HAP-1 (cell line): ENCODE measurements at regions not wholly inside any gene's neighbourhood (a gene's known extent, or its start where the extent isn't known, plus 50 kb on each side); places are given as distances from the start of the nearest gene placed in this dataset.
A peak's percentile ranks its signal among the peaks of the same experiment; 100 is the strongest.

ENCODE experiments used
- DNase-seq, 2 experiments: peaks; one replicate each; pipeline ENCODE4 v3.0.0-alpha.2; 2016 to 2020; ENCODE audit warnings: low spot score in 2 of 2
- H3K27me3 ChIP-seq: fragments of 250-450 bp; sonication (Bioruptor Pico); 2 replicates; pipeline ENCODE4 v1.5.1; 2020; ENCODE audit warnings: low read depth, mild to moderate bottlenecking, moderate library complexity
- H3K36me3 ChIP-seq: fragments of 250-450 bp; sonication (Bioruptor Pico); replicated peaks from 2 replicates; pipeline ENCODE4 v1.5.1; 2020; ENCODE audit warnings: mild to moderate bottlenecking
- H3K4me1 ChIP-seq: fragments of 250-450 bp; sonication (Bioruptor Pico); 2 replicates; pipeline ENCODE4 v1.5.1; 2020; ENCODE audit warnings: mild to moderate bottlenecking
- H3K4me3 ChIP-seq: fragments of 250-450 bp; sonication (Bioruptor Pico); 2 replicates; pipeline ENCODE4 v1.5.1; 2020; ENCODE audit warnings: mild to moderate bottlenecking, moderate library complexity
- H3K9me3 ChIP-seq: fragments of 250-450 bp; sonication (Bioruptor Pico); 2 replicates; pipeline ENCODE4 v1.5.1; 2020; ENCODE audit warnings: mild to moderate bottlenecking, moderate library complexity
- in situ Hi-C: fragments of 300-500 bp; cut with MboI; formaldehyde crosslinking; loops from 3 replicates; pipeline ENCODE4 v1.14.3; 2020; ENCODE audit warnings: low sequenced_read_pairs, inconsistent platforms, mixed read lengths

DNA sequence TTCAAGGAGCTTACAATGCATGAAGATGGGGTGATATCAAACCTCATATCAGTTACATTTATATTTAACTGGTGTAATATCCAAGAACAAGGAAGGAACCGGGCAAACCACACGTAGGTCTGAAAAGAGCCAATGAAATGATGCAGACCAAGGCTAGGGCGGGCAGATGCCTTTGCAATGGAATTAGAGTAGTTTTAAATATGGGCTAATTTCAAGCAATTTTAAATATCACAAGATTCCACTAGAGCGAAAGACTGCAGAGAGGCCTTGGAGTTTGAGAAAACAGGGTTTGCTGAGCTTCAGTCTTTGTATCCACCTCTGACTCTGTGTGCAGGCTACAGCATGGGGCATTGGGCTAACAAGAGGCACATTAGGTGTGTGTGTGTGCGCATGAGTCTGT is 53.9 kb upstream of the ZNF536 start:
- in situ Hi-C loops: no loop called here
- no peaks in the 10 kb centered on the region for H3K9me3 ChIP-seq
- no peaks in the 10 kb centered on the region for H3K36me3 ChIP-seq
- peaks cover 15% of the 10 kb centered on the region for H3K4me1 ChIP-seq
- H3K27me3 ChIP-seq: no peaks in the 10 kb centered on the region
- no peak for DNase-seq
- no peak overlapping the region for H3K4me3 ChIP-seq

DNA sequence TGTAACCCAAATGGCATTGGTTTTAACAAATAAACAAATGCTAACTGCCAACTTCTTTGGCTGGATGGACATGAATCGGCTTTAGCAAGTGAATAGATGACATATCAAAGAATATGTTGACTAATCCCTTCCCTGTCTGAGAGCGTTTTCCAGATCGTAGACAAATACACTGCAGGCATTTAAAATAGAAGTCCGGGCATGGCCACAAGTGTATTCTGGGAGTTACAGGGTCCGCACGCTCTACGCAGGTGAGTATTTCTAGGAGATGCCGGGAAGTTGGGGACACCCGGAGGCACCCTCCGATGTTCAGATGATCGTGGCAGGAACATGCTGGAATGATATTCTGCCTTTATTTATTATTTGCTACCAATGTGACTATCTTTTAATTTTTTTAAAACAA is 53.2 kb upstream of the ZNF536 start:
- Histone ChIP-seq H3K36me3 (no peaks in the 10 kb centered on the region), H3K4me1 (peaks cover 15% of the 10 kb centered on the region), H3K4me3 (no peak overlapping the region), H3K27me3 (no peaks in the 10 kb centered on the region), H3K9me3 (no peaks in the 10 kb centered on the region)
- DNase-seq: peak; percentile 48 to 69
- in situ Hi-C loops: no loop called here

DNA sequence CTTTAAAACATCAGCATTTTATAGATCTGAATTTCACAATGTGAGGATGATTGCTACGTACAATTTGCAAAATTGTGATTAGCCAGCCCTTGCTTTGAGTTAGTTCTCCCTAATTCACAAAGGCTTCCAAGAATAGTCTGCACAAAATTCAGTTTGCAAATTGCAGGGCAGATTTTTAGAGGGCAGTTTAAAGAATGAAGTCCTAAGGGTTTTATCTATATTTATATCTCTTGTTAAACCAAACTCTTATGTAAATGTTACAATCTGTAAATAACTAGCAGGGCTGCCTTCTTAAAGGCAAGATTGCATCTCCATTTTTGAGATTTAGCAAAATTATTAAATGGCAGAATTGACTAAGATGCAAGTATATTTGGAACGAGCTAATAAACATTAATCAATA is 52.8 kb upstream of the ZNF536 start:
- Histone ChIP-seq H3K4me3 (no peak overlapping the region), H3K4me1 (peaks cover 15% of the 10 kb centered on the region), H3K36me3 (no peaks in the 10 kb centered on the region), H3K9me3 (no peaks in the 10 kb centered on the region), H3K27me3 (no peaks in the 10 kb centered on the region)
- in situ Hi-C loops: no loop called here
- DNase-seq: no peak

DNA sequence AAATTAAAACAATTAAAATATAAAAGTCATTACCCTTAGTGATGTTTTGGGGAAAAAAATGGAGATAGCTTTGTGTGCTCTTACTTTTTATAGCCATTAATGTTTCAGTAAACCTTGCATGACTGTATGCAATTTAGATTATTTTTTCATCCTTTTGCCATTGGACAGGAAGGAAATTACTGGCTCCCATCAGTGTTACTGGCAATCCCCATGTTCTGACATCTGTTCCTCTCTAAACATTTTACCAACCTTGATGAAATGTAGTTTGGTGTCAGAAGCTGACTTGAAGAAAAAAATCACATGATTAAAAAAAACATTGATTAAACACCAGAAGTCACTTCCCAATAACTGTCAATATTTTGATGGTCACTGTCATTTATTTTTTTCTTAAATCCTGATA is 52.3 kb upstream of the ZNF536 start:
- in situ Hi-C loops: no loop called here
- Histone ChIP-seq H3K4me1 (peaks cover 15% of the 10 kb centered on the region), H3K27me3 (no peaks in the 10 kb centered on the region), H3K9me3 (no peaks in the 10 kb centered on the region), H3K36me3 (no peaks in the 10 kb centered on the region), H3K4me3 (no peak overlapping the region)
- no peak for DNase-seq

DNA sequence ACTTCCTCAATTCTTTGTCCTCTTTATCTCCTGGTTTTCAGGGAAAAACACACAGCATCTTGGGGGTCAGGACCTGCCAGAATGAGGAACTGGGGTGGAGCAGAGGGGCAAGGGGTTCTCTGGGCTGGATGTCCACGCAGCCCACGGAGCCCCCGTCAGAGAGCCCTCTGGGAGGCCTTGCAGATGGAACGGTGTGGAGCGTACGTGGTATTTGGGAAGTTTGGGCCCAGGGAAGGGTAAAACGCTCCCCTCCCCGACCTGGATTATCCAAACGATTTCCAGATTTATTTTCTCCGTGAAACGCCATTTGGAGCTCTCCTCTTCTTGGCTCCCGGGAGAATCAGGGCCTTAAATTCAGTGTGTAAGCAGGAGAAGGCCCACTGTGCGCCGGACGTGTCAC is 51.7 kb upstream of the ZNF536 start:
- Histone ChIP-seq H3K4me3 (no peak overlapping the region), H3K27me3 (no peaks in the 10 kb centered on the region), H3K9me3 (no peaks in the 10 kb centered on the region), H3K4me1 (peaks cover 15% of the 10 kb centered on the region), H3K36me3 (no peaks in the 10 kb centered on the region)
- no peak for DNase-seq
- in situ Hi-C loops: no loop called here

DNA sequence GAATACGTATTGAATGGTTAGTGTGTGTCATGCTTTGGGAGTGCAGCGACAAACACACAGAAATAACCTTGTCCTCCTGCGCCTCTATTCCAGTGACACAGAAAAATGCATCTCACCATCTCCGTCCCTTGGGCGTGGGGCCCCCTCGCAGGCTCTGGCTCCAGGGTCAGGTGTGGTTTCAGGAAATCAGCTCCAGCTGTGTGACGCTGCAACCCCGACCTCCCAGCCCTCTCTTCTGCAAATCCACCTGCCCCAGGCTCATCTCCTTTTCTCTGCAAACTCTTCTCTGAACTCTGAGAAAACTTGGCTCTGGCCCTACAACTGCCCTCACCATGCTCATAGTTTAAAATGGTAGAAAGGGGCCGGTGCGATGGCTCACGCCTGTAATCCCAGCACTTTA is 51.3 kb upstream of the ZNF536 start:
- no peaks in the 10 kb centered on the region for H3K36me3 ChIP-seq
- DNase-seq: no peak
- peaks cover 15% of the 10 kb centered on the region for H3K4me1 ChIP-seq
- no peaks in the 10 kb centered on the region for H3K9me3 ChIP-seq
- no peak overlapping the region for H3K4me3 ChIP-seq
- in situ Hi-C loops: no loop called here
- no peaks in the 10 kb centered on the region for H3K27me3 ChIP-seq
